GM12878 (cell line): ENCODE measurements at regions not wholly inside any gene's neighbourhood (a gene's known extent, or its start where the extent isn't known, plus 50 kb on each side); places are given as distances from the start of the nearest gene placed in this dataset.

Source experiments
- ATAC-seq: fragments of 200-7000 bp; cut with Tn5 transposase; 3 replicates; pipeline ENCODE4 v1.9.1; 2020; ENCODE audit warnings: mild to moderate bottlenecking, moderate library complexity
- BruUV-seq: library from RNA; stranded (reverse); fragments of 400-500 nt; replicated peaks from 2 replicates; lab custom pipeline; 2021; lab: Mats Ljungman, UMichigan
- CTCF ChIA-PET: fragments of 300-600 bp; sonication (Branson Sonifier 250); formaldehyde crosslinking; extraction: SDS; loops from one replicate; lab custom pipeline; 2021; ENCODE audit warnings: inconsistent platforms; lab: Yijun Ruan, JAX
- POLR2A ChIA-PET: fragments of 350-600 bp; formaldehyde crosslinking; extraction: SDS; loops from one replicate; lab custom pipeline; 2021; ENCODE audit warnings: inconsistent platforms; lab: Charles Lee
- RAD21 ChIA-PET: fragments of 300-600 bp; sonication (Branson Sonifier 250); formaldehyde crosslinking; loops from one replicate; lab custom pipeline; 2023; ENCODE audit warnings: antibody characterized with exemption; ENCODE audit not compliant: unreplicated experiment; lab: Charles Lee
- SMC1A ChIA-PET: fragments of 300-600 bp; sonication (Branson Sonifier 250); formaldehyde crosslinking; loops from one replicate; lab custom pipeline; 2023; ENCODE audit not compliant: unreplicated experiment, uncharacterized antibody; lab: Charles Lee
- DNase-seq: peaks from one replicate; pipeline ENCODE4 v3.0.0-alpha.2; 2011; ENCODE audit warnings: low read depth, low spot score
- FAIRE-seq: peaks from 3 replicates; lab custom pipeline; 2011; peaks lifted over from hg19 to GRCh38; lab: Jason Lieb, UNC
- H2AFZ ChIP-seq: 2 replicates; pipeline ENCODE4 v1.6.0; 2011; ENCODE audit warnings: low read depth, low read length, control low read depth; ENCODE audit not compliant: control insufficient read depth
- H3K27ac ChIP-seq: 2 replicates; pipeline ENCODE4 v1.5.1; 2011; ENCODE audit warnings: control low read depth; ENCODE audit not compliant: control insufficient read depth, insufficient read depth
- H3K27me3 ChIP-seq, 2 experiments: replicated peaks in 1 of 2; 2 replicates each; pipeline versions ENCODE4 v1.6.0 to v1.6.1; 2011; ENCODE audit warnings: low read length in 1 of 2; ENCODE audit not compliant: control insufficient read depth in 2 of 2, insufficient read depth in 2 of 2
- H3K36me3 ChIP-seq, 2 experiments: 2 replicates each; pipeline ENCODE4 v1.5.1; 2011; ENCODE audit warnings: low read length in 1 of 2; ENCODE audit not compliant: control insufficient read depth in 2 of 2, insufficient read depth in 2 of 2
- H3K4me1 ChIP-seq: 2 replicates; pipeline ENCODE4 v1.6.1; 2011; ENCODE audit warnings: mild to moderate bottlenecking, low read length, moderate library complexity, mixed read lengths; ENCODE audit not compliant: control insufficient read depth, insufficient read depth
- H3K4me2 ChIP-seq: 2 replicates; pipeline ENCODE4 v1.6.0; 2011; ENCODE audit warnings: control low read depth; ENCODE audit not compliant: control insufficient read depth, insufficient read depth
- H3K4me3 ChIP-seq: fragments of 200-600 bp; sonication (generic); 2 replicates; pipeline ENCODE4 v1.5.1; 2016
- H3K79me2 ChIP-seq: 2 replicates; pipeline ENCODE4 v1.6.0; 2011; ENCODE audit warnings: low read length; ENCODE audit not compliant: control insufficient read depth, insufficient read depth
- H3K9ac ChIP-seq: 2 replicates; pipeline ENCODE4 v1.8.0; 2011; ENCODE audit warnings: low read length, control low read depth, mixed read lengths; ENCODE audit not compliant: control insufficient read depth, insufficient read depth
- H3K9me3 ChIP-seq: replicated peaks from 3 replicates; pipeline ENCODE4 v1.5.1; 2011; ENCODE audit warnings: mild to moderate bottlenecking, low read length; ENCODE audit not compliant: control insufficient read depth, insufficient read depth
- H4K20me1 ChIP-seq: 2 replicates; pipeline ENCODE4 v1.6.0; 2011; ENCODE audit not compliant: control insufficient read depth, insufficient read depth
- BCLAF1 ChIP-seq: fragments of 450-650 bp; IDR thresholded peaks from 2 replicates; pipeline ENCODE4 v1.6.1; 2017; ENCODE audit warnings: antibody characterized with exemption, mild to moderate bottlenecking, moderate library complexity
- CHD4 ChIP-seq: fragments of 200-600 bp; sonication (generic); IDR thresholded peaks from 2 replicates; pipeline ENCODE4 v1.6.1; 2016; ENCODE audit warnings: mild to moderate bottlenecking
- HDGF ChIP-seq: fragments of 450-650 bp; IDR thresholded peaks from 2 replicates; pipeline ENCODE4 v1.6.1; 2016; ENCODE audit warnings: antibody characterized with exemption
- NFYB ChIP-seq: IDR thresholded peaks from 2 replicates; pipeline ENCODE4 v1.6.1; 2011; ENCODE audit warnings: low read depth, mild to moderate bottlenecking, low read length, improper control_type of control experiment, moderate library complexity; ENCODE audit not compliant: insufficient read depth
- SIX5 ChIP-seq: IDR thresholded peaks from 2 replicates; pipeline ENCODE4 v1.6.1; 2011; ENCODE audit warnings: mild to moderate bottlenecking, low read depth, low read length, moderate library complexity; ENCODE audit not compliant: severe bottlenecking
- WGBS: methylation state at CpG from one replicate; pipeline ENCODE4 v1.1.6; 2016; ENCODE audit warnings: low lambda C conversion rate; ENCODE audit not compliant: insufficient replicate concordance, insufficient coverage; ENCODE audit errors: missing lambda C conversion rate; 5-methylcytosine and 5-hydroxymethylcytosine counted together
- in situ Hi-C: fragments of 300-500 bp; cut with MboI; formaldehyde crosslinking; loops from 9 replicates; pipeline ENCODE4 v1.14.3; 2018; ENCODE audit warnings: mixed read lengths
- intact Hi-C: fragments of 100-400 bp; cut with micrococcal nuclease; formaldehyde crosslinking; loops from one replicate; pipeline ENCODE4 v1.14.2; 2022; ENCODE audit not compliant: unreplicated experiment

GRCh38 chr11:47904048-47904447 lies 55.9 kb upstream of the NUP160 start:
- in situ Hi-C loops: no loop called here
- FAIRE-seq (no peak), ATAC-seq (no peak), DNase-seq (no peak)
- Histone ChIP-seq H4K20me1 (no peaks in the 10 kb centered on the region), H3K4me2 (no peak overlapping the region), H3K4me1 (peaks cover 18% of the 10 kb centered on the region), H3K27ac (no peak overlapping the region), H3K9me3 (no peaks in the 10 kb centered on the region), H3K36me3 (no peaks in the 10 kb centered on the region), H3K9ac (no peak overlapping the region), H2AFZ (no peak overlapping the region), H3K4me3 (no peak overlapping the region), H3K27me3 (no peaks in the 10 kb centered on the region), H3K79me2 (no peaks in the 10 kb centered on the region)
- SMC1A ChIA-PET: no interaction called here
- 100% methylated on average over 3 of the region's 3 CpGs for WGBS
- TF ChIP-seq HDGF (no peak), CHD4 (no peak), NFYB (no peak), SIX5 (no peak), BCLAF1 (no peak)
- intact Hi-C loops: no loop called here
- POLR2A ChIA-PET: no interaction called here
- CTCF ChIA-PET: no interaction called here
- RAD21 ChIA-PET: no interaction called here
- no TSS peak for BruUV-seq
